HUES6 (cell line): ENCODE measurements at regions not wholly inside any gene's neighbourhood (a gene's known extent, or its start where the extent isn't known, plus 50 kb on each side); places are given as distances from the start of the nearest gene placed in this dataset.

Source experiments
- H3K27ac ChIP-seq: 2 replicates; pipeline ENCODE4 v1.7.0; 2013; ENCODE audit warnings: low read depth, mild to moderate bottlenecking, low read length, inconsistent platforms
- H3K27me3 ChIP-seq: 2 replicates; pipeline ENCODE4 v1.6.1; 2013; ENCODE audit warnings: low read length; ENCODE audit not compliant: control insufficient read depth, insufficient read depth
- H3K36me3 ChIP-seq: 2 replicates; pipeline ENCODE4 v1.6.1; 2013; ENCODE audit warnings: low read length; ENCODE audit not compliant: control insufficient read depth, insufficient read depth
- H3K4me1 ChIP-seq: 2 replicates; pipeline ENCODE4 v1.6.1; 2013; ENCODE audit warnings: low read length; ENCODE audit not compliant: control insufficient read depth, insufficient read depth
- H3K4me3 ChIP-seq: 2 replicates; pipeline ENCODE4 v1.5.1; 2013; ENCODE audit warnings: low read depth, low read length
- H3K9ac ChIP-seq: one replicate; pipeline ENCODE4 v1.6.1; 2013; ENCODE audit warnings: mild to moderate bottlenecking, low read length
- H3K9me3 ChIP-seq: 2 replicates; pipeline ENCODE4 v1.6.1; 2013; ENCODE audit warnings: low read depth, low read length; ENCODE audit not compliant: control insufficient read depth, insufficient read depth

- Histone ChIP-seq H3K27me3 (no peaks in the 10 kb centered on the region), H3K36me3 (no peaks in the 10 kb centered on the region), H3K4me3 (no peak overlapping the region), H3K27ac (no peak overlapping the region), H3K9ac (no peak overlapping the region), H3K4me1 (no peaks in the 10 kb centered on the region), H3K9me3 (peaks cover 4% of the 10 kb centered on the region; the same call in 1 of the 2 replicates)
These were observed 107.4 kb downstream of the NXNL2 start for GRCh38 chr9:88642336-88642735.

DNA sequence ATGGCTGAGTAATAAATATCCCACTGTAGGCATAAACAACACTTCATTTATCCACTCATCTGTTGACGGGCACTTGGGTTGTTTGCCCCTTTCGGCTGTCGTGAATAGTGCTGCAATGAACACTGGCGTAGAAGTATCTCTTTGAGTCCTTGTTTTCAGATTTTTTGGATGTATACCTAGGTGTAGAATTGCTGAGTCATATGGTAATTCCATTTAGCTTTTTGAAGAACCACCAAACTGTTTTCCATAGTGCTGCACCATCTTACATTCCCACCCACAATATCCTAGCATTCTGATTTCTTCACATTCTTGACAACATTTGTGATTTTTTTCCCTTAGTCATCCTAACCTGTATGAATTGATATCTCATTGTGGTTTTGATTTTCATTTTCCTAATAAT lies 109.0 kb downstream of the NXNL2 start:
- no peak overlapping the region for H3K27ac ChIP-seq
- no peaks in the 10 kb centered on the region for H3K4me1 ChIP-seq
- no peaks in the 10 kb centered on the region for H3K27me3 ChIP-seq
- no peaks in the 10 kb centered on the region for H3K36me3 ChIP-seq
- H3K9me3 ChIP-seq: peaks cover 6% of the 10 kb centered on the region; the same call in 1 of the 2 replicates
- H3K9ac ChIP-seq: no peak overlapping the region
- H3K4me3 ChIP-seq: no peak overlapping the region

- no peaks in the 10 kb centered on the region for H3K4me1 ChIP-seq
- H3K36me3 ChIP-seq: no peaks in the 10 kb centered on the region
- H3K27ac ChIP-seq: no peak overlapping the region
- H3K9ac ChIP-seq: no peak overlapping the region
- H3K4me3 ChIP-seq: no peak overlapping the region
- H3K27me3 ChIP-seq: no peaks in the 10 kb centered on the region
- peaks cover 6% of the 10 kb centered on the region; the same call in 1 of the 2 replicates for H3K9me3 ChIP-seq
These were observed 110.3 kb downstream of the NXNL2 start for GRCh38 chr9:88645172-88645878.

- Histone ChIP-seq H3K27ac (no peak overlapping the region), H3K4me3 (no peak overlapping the region), H3K9me3 (peaks cover 6% of the 10 kb centered on the region; the same call in 1 of the 2 replicates), H3K9ac (no peak overlapping the region), H3K36me3 (no peaks in the 10 kb centered on the region), H3K27me3 (no peaks in the 10 kb centered on the region), H3K4me1 (no peaks in the 10 kb centered on the region)
These were observed 110.9 kb downstream of the NXNL2 start for GRCh38 chr9:88645879-88646199.

- Histone ChIP-seq H3K36me3 (no peaks in the 10 kb centered on the region), H3K9me3 (peaks cover 6% of the 10 kb centered on the region; the same call in 1 of the 2 replicates), H3K9ac (no peak overlapping the region), H3K27ac (no peak overlapping the region), H3K27me3 (no peaks in the 10 kb centered on the region), H3K4me3 (no peak overlapping the region), H3K4me1 (no peaks in the 10 kb centered on the region)
These were observed 111.7 kb downstream of the NXNL2 start for GRCh38 chr9:88646539-88647300.

DNA sequence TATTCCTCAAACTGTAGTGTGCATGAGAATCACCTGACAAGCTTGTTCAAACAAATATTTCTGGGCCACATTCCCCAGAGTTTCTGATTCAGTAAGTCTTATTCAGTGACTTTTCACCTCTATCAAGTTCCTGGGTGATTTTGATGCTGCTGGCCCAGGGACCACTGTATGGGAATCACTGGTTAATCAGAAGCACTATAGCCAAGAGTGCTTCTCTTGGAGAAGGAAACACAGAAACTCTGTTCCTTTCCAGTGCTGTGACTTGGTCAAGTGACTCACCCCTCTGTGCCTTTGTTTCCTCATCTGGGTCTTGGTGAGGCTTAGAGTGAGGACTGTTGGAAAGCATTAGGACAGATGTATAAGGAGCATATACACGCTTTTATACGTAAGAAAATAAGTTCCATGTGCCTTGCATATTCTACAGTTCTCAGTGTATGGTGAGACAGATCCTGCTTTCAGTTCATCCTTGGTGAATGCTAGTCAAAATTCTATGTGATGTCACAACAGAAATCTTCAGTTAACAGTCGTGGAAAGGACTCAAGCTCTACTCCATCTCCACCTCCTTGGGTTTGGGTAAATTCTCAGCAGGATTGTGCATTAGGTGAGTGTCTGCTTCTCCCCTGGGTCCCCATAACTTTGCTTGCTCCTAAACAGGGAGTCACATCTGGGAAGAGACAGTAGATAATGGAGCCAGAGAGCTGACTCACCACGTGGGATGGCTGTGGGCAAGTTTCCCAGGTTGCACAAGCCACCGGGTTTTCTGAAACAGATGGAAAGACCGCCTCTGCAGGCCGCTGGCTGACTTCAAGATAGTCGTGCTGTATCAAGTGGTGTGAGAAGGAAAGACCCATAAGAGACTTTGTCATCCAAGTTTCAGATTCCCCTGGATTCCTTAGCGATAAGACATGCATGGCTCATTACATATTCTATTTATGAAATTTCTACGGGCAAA lies 117.0 kb downstream of the NXNL2 start:
- Histone ChIP-seq H3K9ac (no peak overlapping the region), H3K4me1 (no peaks in the 10 kb centered on the region), H3K36me3 (no peaks in the 10 kb centered on the region), H3K27me3 (no peaks in the 10 kb centered on the region), H3K9me3 (peaks cover 3% of the 10 kb centered on the region; the same call in 1 of the 2 replicates), H3K4me3 (no peak overlapping the region), H3K27ac (no peak overlapping the region)

DNA sequence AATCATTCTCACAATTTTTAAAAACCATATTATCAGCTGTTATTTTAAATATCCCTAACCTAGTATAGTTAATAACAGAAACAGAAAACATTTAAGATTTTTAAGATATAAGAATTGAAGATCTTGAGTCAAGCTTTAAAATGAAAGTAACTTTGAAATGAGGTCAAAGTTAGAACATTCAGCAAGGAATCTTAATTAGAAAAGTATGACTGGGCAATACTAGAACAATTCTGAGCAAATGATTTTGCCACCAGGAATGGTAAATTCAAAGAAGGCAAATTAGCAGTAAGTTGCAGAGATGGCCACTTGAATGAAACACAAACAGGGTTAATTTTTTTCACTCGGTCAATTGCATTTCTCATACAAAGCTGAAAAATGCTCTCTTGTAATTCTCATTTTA lies 117.9 kb downstream of the NXNL2 start:
- Histone ChIP-seq H3K4me1 (no peaks in the 10 kb centered on the region), H3K27ac (no peak overlapping the region), H3K9me3 (peaks cover 3% of the 10 kb centered on the region; the same call in 1 of the 2 replicates), H3K9ac (no peak overlapping the region), H3K27me3 (no peaks in the 10 kb centered on the region), H3K36me3 (no peaks in the 10 kb centered on the region), H3K4me3 (no peak overlapping the region)

GRCh38 chr9:88653406-88653805 lies 118.4 kb downstream of the NXNL2 start:
- Histone ChIP-seq H3K9me3 (peaks cover 3% of the 10 kb centered on the region; the same call in 1 of the 2 replicates), H3K4me3 (no peak overlapping the region), H3K27me3 (no peaks in the 10 kb centered on the region), H3K27ac (no peak overlapping the region), H3K4me1 (no peaks in the 10 kb centered on the region), H3K9ac (no peak overlapping the region), H3K36me3 (no peaks in the 10 kb centered on the region)

GRCh38 chr9:88653911-88654310 lies 118.9 kb downstream of the NXNL2 start:
- H3K9me3 ChIP-seq: 0 out of 2 replicates have a peak, but pooled peaks cover under 1% of the 10 kb centered on the region
- H3K27me3 ChIP-seq: no peaks in the 10 kb centered on the region
- no peak overlapping the region for H3K9ac ChIP-seq
- no peaks in the 10 kb centered on the region for H3K36me3 ChIP-seq
- H3K4me1 ChIP-seq: no peaks in the 10 kb centered on the region
- no peak overlapping the region for H3K4me3 ChIP-seq
- H3K27ac ChIP-seq: no peak overlapping the region

DNA sequence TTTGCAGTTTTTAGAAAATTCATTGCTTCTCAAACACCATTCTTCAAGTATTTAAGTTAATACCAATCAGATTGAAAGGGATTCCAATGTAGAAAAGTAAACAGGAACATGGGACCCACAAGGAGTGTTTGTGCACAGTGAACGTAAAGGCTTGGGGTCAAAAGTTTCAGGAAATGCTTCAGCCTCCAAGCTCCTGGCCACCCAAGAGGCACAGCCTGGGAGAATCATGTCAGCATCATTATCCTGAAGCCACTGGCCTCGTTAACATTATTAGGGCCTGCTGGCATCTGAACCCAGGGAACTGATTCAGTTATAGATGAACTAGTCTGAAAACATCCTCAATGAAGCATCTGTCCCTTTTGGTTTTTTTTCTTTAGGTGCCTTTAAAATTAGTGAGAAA lies 122.9 kb downstream of the NXNL2 start:
- no peak overlapping the region for H3K9ac ChIP-seq
- no peaks in the 10 kb centered on the region for H3K27me3 ChIP-seq
- H3K4me3 ChIP-seq: no peak overlapping the region
- no peak overlapping the region for H3K27ac ChIP-seq
- H3K36me3 ChIP-seq: no peaks in the 10 kb centered on the region
- no peaks in the 10 kb centered on the region for H3K9me3 ChIP-seq
- no peaks in the 10 kb centered on the region for H3K4me1 ChIP-seq
